ENCODE measurements at regions not wholly inside any gene's neighbourhood (a gene's known extent, or its start where the extent isn't known, plus 50 kb on each side); places are given as distances from the start of the nearest gene placed in this dataset.

DNA sequence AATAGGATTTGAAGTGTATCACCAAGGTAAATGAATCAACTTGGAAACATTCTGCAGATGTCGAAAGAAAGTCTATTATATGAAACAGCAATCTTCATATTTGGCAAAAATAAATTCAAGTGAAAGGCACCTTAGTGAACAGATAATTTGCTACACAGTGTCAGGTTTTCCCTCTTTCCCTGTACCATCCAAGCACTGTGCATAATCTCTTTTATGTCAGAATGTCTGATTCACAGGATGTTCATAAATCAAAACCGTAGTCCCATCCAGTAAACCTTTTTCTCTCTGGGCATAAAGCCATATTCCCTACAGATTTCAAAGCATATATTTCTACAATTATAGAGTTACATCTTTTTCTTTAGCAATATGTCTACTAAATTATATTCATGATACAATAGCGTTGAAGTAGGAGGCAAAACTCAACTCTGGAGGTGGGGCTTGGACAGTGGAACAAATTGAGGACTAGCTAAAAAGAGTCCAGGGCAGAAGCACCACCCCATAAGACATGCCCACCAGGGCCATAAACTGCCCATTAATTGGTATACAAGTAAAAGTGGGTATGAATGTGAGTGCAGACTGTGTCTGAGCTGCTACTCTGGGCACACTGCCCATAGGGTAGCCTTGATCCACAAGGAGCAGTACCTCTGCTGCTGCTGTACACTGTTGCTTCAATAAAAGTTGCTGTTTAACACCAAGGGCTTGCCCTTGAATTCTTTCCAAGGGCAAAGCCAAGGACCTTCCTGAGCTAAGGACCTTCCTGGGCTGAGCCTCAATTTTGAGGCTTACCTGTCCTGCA, 72.1 kb upstream of the MYCBP2 start:
- H3K4me1 ChIP-seq (ENCODE audit: control insufficient read depth, insufficient read depth, low read length, unreplicated experiment) = peaks cover 16% of the 10 kb centered on the region
- no peaks in the 10 kb centered on the region for H3K79me2 ChIP-seq (ENCODE audit: control insufficient read depth, insufficient read depth, low read length, unreplicated experiment)
- H3K27ac ChIP-seq (ENCODE audit: low read depth, low read length) = no peak overlapping the region
- no peak overlapping the region for H2AFZ ChIP-seq (ENCODE audit: low read length, unreplicated experiment)
- H3K36me3 ChIP-seq (ENCODE audit: insufficient read depth, low read length) = no peaks in the 10 kb centered on the region
- no peak overlapping the region for H3K4me3 ChIP-seq (ENCODE audit: low read depth, low read length)
- H3K27me3 ChIP-seq (ENCODE audit: insufficient read depth, low read length) = no peaks in the 10 kb centered on the region

DNA sequence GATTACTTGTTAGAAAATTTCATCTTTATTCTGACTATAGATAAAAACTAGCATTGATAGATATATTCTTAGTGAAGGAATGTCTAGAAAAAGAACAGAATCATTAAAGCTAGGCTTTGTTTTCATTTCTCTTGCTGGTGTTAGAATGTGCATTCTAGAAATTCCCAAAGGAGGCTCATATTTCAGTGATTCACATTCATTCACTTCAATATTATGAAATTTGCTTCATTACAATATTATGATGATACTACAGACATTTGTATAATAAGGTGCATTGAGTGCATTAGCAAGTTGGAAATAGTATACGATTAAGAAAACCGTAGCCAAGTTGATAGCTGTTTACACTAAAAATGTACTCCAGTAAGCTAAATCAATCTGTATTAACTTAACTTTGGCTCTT, 70.7 kb upstream of the MYCBP2 start:
- H3K36me3 ChIP-seq (ENCODE audit: insufficient read depth, low read length) = no peaks in the 10 kb centered on the region
- no peak overlapping the region for H3K4me3 ChIP-seq (ENCODE audit: low read depth, low read length)
- peaks cover 16% of the 10 kb centered on the region for H3K4me1 ChIP-seq (ENCODE audit: control insufficient read depth, insufficient read depth, low read length, unreplicated experiment)
- no peak overlapping the region for H3K27ac ChIP-seq (ENCODE audit: low read depth, low read length)
- H3K27me3 ChIP-seq (ENCODE audit: insufficient read depth, low read length) = no peaks in the 10 kb centered on the region
- H2AFZ ChIP-seq (ENCODE audit: low read length, unreplicated experiment) = no peak overlapping the region
- no peaks in the 10 kb centered on the region for H3K79me2 ChIP-seq (ENCODE audit: control insufficient read depth, insufficient read depth, low read length, unreplicated experiment)

DNA sequence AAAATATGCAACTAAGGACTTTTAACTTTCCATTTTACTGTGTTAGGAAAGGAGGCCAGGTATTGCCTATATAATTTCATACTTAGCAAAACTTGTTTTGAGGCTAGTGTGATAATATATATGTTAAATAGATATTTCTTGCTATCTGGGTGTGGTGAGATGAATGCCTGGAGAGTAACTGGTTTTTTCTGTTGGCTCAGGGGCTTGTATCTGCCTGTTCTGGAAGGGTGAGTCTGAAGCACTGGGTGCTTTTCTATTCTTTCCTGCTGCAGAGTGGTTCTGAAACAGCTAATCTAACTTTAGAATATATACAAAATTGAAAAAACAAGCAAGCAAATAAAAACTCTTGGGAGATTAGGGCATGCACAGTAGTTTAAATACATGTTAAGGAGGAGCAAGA, 64.6 kb upstream of the MYCBP2 start:
- H3K79me2 ChIP-seq (ENCODE audit: control insufficient read depth, insufficient read depth, low read length, unreplicated experiment) = no peaks in the 10 kb centered on the region
- no peaks in the 10 kb centered on the region for H3K27me3 ChIP-seq (ENCODE audit: insufficient read depth, low read length)
- peaks cover 17% of the 10 kb centered on the region for H3K4me1 ChIP-seq (ENCODE audit: control insufficient read depth, insufficient read depth, low read length, unreplicated experiment)
- no peak overlapping the region for H2AFZ ChIP-seq (ENCODE audit: low read length, unreplicated experiment)
- no peak overlapping the region for H3K27ac ChIP-seq (ENCODE audit: low read depth, low read length)
- H3K4me3 ChIP-seq (ENCODE audit: low read depth, low read length) = no peak overlapping the region
- H3K36me3 ChIP-seq (ENCODE audit: insufficient read depth, low read length) = no peaks in the 10 kb centered on the region

DNA sequence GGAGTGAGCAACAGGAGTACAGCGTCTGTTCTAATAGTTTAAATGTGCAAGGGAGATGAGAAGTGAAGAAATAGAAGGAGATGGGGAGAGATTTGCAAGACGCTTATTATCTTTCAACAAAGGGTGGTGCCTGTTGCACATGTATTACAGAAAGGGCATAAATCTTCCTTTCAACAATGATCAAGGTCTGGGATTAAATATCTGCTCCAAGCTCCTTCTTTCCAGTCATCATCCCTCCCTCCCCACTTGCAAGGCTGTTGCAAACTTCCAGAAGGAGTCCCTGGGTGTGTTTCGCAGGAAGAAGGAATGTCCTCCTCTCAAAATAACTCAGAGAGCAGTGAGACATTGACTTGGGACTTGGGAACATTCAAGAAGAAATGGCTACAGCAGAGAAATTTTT, 63.5 kb upstream of the MYCBP2 start:
- Histone ChIP-seq H3K4me3 (ENCODE audit: low read depth, low read length) (no peak overlapping the region), H2AFZ (ENCODE audit: low read length, unreplicated experiment) (no peak overlapping the region), H3K27me3 (ENCODE audit: insufficient read depth, low read length) (no peaks in the 10 kb centered on the region), H3K36me3 (ENCODE audit: insufficient read depth, low read length) (no peaks in the 10 kb centered on the region), H3K27ac (ENCODE audit: low read depth, low read length) (no peak overlapping the region), H3K4me1 (ENCODE audit: control insufficient read depth, insufficient read depth, low read length, unreplicated experiment) (peaks cover 17% of the 10 kb centered on the region), H3K79me2 (ENCODE audit: control insufficient read depth, insufficient read depth, low read length, unreplicated experiment) (no peaks in the 10 kb centered on the region)

DNA sequence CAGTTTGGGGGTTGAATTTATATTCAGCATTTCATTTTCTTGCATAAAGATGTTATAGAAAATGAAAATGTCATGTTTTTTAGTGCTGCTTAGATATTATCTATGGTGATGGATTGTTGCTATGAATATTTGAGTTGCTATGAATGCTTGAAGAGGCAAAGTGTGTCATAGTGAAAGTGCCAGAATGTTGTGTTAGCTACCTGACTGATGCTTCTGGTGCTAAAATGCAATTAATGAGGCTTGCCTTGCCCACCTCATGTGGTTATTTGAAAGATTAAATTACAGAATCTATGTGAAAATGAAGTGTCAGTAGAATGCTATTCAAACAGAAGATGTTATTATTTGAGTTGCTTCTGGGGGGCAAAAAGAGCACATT, 62.7 kb upstream of the MYCBP2 start:
- H3K79me2 ChIP-seq (ENCODE audit: control insufficient read depth, insufficient read depth, low read length, unreplicated experiment) = no peaks in the 10 kb centered on the region
- H3K36me3 ChIP-seq (ENCODE audit: insufficient read depth, low read length) = no peaks in the 10 kb centered on the region
- H3K4me1 ChIP-seq (ENCODE audit: control insufficient read depth, insufficient read depth, low read length, unreplicated experiment) = peaks cover 17% of the 10 kb centered on the region
- H3K27ac ChIP-seq (ENCODE audit: low read depth, low read length) = no peak overlapping the region
- H3K27me3 ChIP-seq (ENCODE audit: insufficient read depth, low read length) = no peaks in the 10 kb centered on the region
- no peak overlapping the region for H2AFZ ChIP-seq (ENCODE audit: low read length, unreplicated experiment)
- H3K4me3 ChIP-seq (ENCODE audit: low read depth, low read length) = no peak overlapping the region

DNA sequence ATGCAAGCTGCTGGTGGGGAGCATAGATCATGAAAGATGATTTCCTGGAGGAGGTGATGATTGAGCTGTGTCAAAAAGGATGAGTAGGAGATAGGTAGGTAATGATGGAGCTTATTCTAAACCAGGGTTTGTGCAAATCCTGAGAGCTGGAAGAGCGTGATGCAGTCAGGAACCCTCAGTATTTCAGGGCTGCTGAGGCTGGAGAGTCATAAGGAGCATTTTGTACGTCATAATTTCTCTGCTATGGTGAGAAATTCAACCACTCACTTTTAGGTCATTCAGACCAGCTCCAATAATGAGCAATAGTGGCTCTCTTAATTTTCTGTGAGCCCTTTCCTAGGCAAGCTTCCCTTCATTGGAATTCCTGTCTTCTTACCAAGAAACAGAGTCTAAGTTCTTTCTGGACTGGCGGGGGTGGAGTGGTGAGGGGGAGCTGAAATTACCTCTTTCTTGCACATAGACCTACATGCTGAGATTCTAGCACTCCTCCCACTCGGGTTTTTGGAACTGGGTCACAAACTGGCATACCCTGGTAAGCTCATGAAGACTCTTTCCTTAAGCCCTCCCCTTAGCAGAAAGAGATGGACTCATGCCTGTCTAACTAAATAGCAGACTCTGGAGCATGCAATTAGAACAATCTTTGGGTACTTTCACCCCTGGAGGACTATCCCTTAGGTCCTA, 62.2 kb upstream of the MYCBP2 start:
- Histone ChIP-seq H3K27ac (ENCODE audit: low read depth, low read length) (no peak overlapping the region), H3K4me1 (ENCODE audit: control insufficient read depth, insufficient read depth, low read length, unreplicated experiment) (peaks cover 17% of the 10 kb centered on the region), H3K27me3 (ENCODE audit: insufficient read depth, low read length) (no peaks in the 10 kb centered on the region)

DNA sequence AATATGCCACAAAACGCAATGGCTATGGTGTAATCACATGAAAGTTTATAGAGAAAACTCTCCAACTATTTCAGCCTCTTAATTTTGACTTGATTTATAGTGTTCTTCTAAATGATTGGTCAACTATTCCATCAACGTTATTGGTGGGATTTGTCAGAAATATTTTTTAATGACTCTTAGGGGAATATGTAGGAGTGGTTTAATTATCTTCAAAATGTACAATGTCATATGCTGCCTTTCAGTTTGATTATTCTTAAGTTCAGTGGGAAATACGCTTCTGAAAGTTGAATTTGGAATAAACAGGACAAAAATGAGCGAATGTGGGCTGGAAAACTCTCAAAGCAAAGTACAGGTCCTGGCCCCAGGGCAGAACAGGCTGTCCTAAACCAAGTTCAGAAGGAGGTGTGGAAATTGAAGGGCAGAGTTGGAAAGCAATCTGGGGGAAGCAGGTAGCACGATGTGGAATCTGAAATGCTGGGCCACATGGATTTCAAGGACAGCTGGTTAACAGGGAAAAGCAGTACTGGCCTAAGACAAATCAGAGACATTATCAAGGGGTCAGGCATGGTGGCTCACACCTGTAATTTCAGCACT, 60.8 kb upstream of the MYCBP2 start:
- no peak overlapping the region for H3K4me3 ChIP-seq (ENCODE audit: low read depth, low read length)
- peak overlapping the region; percentile 67 for H3K27ac ChIP-seq (ENCODE audit: low read depth, low read length)

More for the DNA sequence above, 62.2 kb upstream of the MYCBP2 start:
- no peaks in the 10 kb centered on the region for H3K79me2 ChIP-seq (ENCODE audit: control insufficient read depth, insufficient read depth, low read length, unreplicated experiment)
- H3K36me3 ChIP-seq (ENCODE audit: insufficient read depth, low read length) = no peaks in the 10 kb centered on the region
- H2AFZ ChIP-seq (ENCODE audit: low read length, unreplicated experiment) = no peak overlapping the region
- no peak overlapping the region for H3K4me3 ChIP-seq (ENCODE audit: low read depth, low read length)

DNA sequence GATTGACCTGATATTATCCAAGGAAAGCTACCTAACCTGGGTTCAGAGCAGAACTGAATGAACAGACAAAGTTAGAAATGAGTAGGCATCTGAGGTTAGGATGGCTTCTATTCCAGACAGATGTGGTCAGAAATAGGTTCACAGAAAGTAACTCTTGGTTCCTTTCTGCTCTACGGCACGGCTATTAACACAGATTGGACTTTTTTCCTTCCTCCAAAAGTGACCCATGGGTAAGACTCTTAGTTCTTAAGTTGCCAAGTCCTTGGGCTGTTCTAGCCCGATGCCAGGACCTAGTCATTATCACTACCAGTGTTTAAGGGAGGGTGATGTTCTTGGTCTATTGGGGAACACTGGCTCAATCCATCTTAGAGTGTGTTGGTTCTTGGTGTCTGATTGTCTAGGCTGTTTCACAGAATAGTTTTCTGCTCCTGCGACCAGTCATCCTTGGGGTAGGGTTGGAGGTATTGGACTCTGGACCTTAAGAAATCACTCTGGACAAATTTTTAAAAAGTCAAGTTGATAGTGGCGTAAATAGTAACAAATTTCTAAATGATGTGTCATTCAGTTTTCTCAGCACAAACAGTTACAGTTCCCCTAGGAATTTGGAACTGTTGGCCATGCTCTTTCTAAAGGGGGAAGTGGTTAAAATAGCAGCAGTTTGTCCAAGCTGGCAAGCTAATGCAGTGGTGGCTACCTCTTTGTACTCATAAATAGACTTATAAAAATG, 60.1 kb upstream of the MYCBP2 start:
- peaks cover 17% of the 10 kb centered on the region for H3K4me1 ChIP-seq (ENCODE audit: control insufficient read depth, insufficient read depth, low read length, unreplicated experiment)
- no peaks in the 10 kb centered on the region for H3K27me3 ChIP-seq (ENCODE audit: insufficient read depth, low read length)
- peak overlapping the region; percentile 15 for H2AFZ ChIP-seq (ENCODE audit: low read length, unreplicated experiment)
- H3K36me3 ChIP-seq (ENCODE audit: insufficient read depth, low read length) = no peaks in the 10 kb centered on the region
- peak overlapping the region; percentile 67 for H3K27ac ChIP-seq (ENCODE audit: low read depth, low read length)
- no peak overlapping the region for H3K4me3 ChIP-seq (ENCODE audit: low read depth, low read length)
- H3K79me2 ChIP-seq (ENCODE audit: control insufficient read depth, insufficient read depth, low read length, unreplicated experiment) = no peaks in the 10 kb centered on the region

More for the DNA sequence above, 60.8 kb upstream of the MYCBP2 start:
- no peaks in the 10 kb centered on the region for H3K27me3 ChIP-seq (ENCODE audit: insufficient read depth, low read length)
- H3K79me2 ChIP-seq (ENCODE audit: control insufficient read depth, insufficient read depth, low read length, unreplicated experiment) = no peaks in the 10 kb centered on the region
- no peaks in the 10 kb centered on the region for H3K36me3 ChIP-seq (ENCODE audit: insufficient read depth, low read length)
- peak overlapping the region; percentile 12 for H2AFZ ChIP-seq (ENCODE audit: low read length, unreplicated experiment)
- peaks cover 17% of the 10 kb centered on the region for H3K4me1 ChIP-seq (ENCODE audit: control insufficient read depth, insufficient read depth, low read length, unreplicated experiment)

DNA sequence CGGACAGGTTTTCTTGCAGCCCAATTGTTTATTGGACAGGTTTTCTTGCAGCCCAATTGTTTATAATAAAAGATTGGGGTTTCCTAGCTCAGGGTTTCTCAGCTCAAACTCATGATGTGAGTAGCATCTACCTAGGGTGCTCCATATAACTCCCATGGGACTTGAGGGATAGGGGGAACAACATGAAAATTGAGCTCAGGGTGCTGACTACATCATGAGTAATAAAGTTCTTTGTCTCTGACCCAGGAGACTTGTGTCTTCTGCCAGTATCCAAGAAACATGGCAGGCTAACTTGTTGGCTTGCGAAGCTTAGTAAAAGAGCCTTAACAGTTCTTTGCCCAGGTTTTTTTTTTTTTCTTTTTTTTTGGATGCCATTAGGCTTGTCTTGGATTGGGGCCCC, 59.2 kb upstream of the MYCBP2 start:
- no peaks in the 10 kb centered on the region for H3K27me3 ChIP-seq (ENCODE audit: insufficient read depth, low read length)
- no peak overlapping the region for H2AFZ ChIP-seq (ENCODE audit: low read length, unreplicated experiment)
- H3K27ac ChIP-seq (ENCODE audit: low read depth, low read length) = no peak overlapping the region
- H3K36me3 ChIP-seq (ENCODE audit: insufficient read depth, low read length) = no peaks in the 10 kb centered on the region
- H3K79me2 ChIP-seq (ENCODE audit: control insufficient read depth, insufficient read depth, low read length, unreplicated experiment) = no peaks in the 10 kb centered on the region
- peaks cover 17% of the 10 kb centered on the region for H3K4me1 ChIP-seq (ENCODE audit: control insufficient read depth, insufficient read depth, low read length, unreplicated experiment)
- H3K4me3 ChIP-seq (ENCODE audit: low read depth, low read length) = no peak overlapping the region

DNA sequence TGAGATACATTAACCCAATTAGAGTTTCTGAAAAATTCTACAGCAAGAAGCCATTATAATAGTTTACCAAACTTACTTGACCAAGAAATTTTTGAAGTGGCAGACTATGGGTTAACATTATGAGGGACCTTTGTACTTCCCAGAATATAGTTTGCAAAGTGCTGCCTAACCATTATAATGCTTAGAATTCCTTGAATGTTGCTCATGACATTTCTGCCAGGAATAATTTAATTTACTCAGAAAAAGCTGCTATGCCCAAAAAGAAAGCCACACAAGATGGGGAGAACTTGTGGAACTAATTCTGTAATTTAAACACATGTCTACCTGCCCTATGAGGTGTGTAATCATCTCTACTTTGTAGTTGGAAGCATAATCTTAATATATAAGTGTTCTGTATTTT, 58.1 kb upstream of the MYCBP2 start:
- no peak overlapping the region for H3K27ac ChIP-seq (ENCODE audit: low read depth, low read length)
- no peaks in the 10 kb centered on the region for H3K79me2 ChIP-seq (ENCODE audit: control insufficient read depth, insufficient read depth, low read length, unreplicated experiment)
- H3K27me3 ChIP-seq (ENCODE audit: insufficient read depth, low read length) = no peaks in the 10 kb centered on the region
- H3K36me3 ChIP-seq (ENCODE audit: insufficient read depth, low read length) = no peaks in the 10 kb centered on the region
- H2AFZ ChIP-seq (ENCODE audit: low read length, unreplicated experiment) = no peak overlapping the region
- no peak overlapping the region for H3K4me3 ChIP-seq (ENCODE audit: low read depth, low read length)
- H3K4me1 ChIP-seq (ENCODE audit: control insufficient read depth, insufficient read depth, low read length, unreplicated experiment) = peaks cover 17% of the 10 kb centered on the region
